Spleen (tissue), 7 donors: ENCODE measurements at regions not wholly inside any gene's neighbourhood (a gene's known extent, or its start where the extent isn't known, plus 50 kb on each side); places are given as distances from the start of the nearest gene placed in this dataset.

ENCODE experiments used
- CTCF ChIP-seq, 11 experiments: fragments of 200-600 bp in 7 of 11; fragments of 450-650 bp in 4 of 11; sonication (generic) in 4 of 11; IDR thresholded peaks in 8 of 11; conservative IDR thresholded peaks in 3 of 11; 1 replicate in 7 of 11; 2 replicates in 4 of 11; pipeline versions ENCODE4 v1.4.0 to v1.8.0; 2016 to 2021; ENCODE audit warnings: antibody characterized with exemption in 11 of 11, inconsistent platforms in 4 of 11, mild to moderate bottlenecking in 1 of 11
- POLR2A ChIP-seq, 3 donors: fragments of 450-650 bp; IDR thresholded peaks; one replicate each; pipeline ENCODE4 v1.5.1; 2017; ENCODE audit warnings: antibody characterized with exemption in 3 of 3, mild to moderate bottlenecking in 1 of 3
- POLR2AphosphoS5 ChIP-seq, 3 donors: sonication (generic); formaldehyde crosslinking; IDR thresholded peaks; one replicate each; pipeline ENCODE4 v1.5.1; 2017; ENCODE audit warnings: antibody characterized with exemption in 3 of 3
- donor health status: DM: no; HTN: no; CAD: no; lungs with moderate emphysema.
- donor health status: DM: no; HTN: no; CAD: no.
- donor health status: DM: no; HTN: no; CAD: no.

DNA sequence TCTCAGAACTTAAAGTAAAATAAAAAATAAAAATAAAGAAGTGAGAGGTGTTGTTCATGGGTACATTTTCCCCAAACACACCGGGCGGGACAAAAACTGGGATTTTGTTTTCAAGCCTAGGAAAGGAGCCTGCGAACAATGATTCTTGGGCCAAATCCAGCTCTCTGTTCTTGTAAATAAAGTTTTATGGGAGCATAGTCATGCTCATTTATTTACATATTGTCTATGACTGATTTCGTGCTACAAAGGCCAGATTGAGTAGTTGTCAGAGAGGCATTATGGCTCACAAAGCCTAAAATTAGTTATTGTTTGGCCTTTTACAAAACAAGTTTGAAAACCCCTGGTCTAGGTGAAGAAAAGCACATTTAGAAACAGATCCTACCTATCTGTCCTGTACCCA is 821.0 kb upstream of the GRAMD2B start:
- TF ChIP-seq CTCF (IDR thresholded peaks at IDR 0.05 in 8 of 11, conservative IDR thresholded peaks at IDR 0.05 in 3 of 11) (no peak), POLR2A (IDR thresholded peaks at IDR 0.05) (no peak), POLR2AphosphoS5 (IDR thresholded peaks at IDR 0.05) (no peak)
